ENCODE measurements at regions not wholly inside any gene's neighbourhood (a gene's known extent, or its start where the extent isn't known, plus 50 kb on each side); places are given as distances from the start of the nearest gene placed in this dataset.

DNA sequence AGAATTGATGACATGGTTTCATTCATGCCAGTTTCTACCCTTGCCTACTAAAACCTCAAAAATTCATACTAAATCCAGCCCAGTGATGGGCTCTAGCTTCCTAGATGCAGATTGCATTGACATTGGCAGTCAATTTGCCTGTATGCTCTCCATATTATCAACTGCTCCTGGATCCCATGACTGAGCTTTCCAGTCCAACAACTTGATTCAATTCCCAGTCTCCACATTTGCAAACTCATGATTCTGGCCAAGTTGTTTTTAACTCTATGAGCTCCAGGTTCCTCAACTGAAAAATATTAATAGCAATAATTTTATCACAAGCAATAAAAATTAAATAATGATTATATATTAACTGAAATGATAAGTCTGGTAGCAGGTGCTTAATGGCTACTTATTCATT lies 51.0 kb upstream of the DSC1 start:
- DNase-seq (ENCODE audit: low read depth in 4 of 4, low spot score in 3 of 4) = no peak

DNA sequence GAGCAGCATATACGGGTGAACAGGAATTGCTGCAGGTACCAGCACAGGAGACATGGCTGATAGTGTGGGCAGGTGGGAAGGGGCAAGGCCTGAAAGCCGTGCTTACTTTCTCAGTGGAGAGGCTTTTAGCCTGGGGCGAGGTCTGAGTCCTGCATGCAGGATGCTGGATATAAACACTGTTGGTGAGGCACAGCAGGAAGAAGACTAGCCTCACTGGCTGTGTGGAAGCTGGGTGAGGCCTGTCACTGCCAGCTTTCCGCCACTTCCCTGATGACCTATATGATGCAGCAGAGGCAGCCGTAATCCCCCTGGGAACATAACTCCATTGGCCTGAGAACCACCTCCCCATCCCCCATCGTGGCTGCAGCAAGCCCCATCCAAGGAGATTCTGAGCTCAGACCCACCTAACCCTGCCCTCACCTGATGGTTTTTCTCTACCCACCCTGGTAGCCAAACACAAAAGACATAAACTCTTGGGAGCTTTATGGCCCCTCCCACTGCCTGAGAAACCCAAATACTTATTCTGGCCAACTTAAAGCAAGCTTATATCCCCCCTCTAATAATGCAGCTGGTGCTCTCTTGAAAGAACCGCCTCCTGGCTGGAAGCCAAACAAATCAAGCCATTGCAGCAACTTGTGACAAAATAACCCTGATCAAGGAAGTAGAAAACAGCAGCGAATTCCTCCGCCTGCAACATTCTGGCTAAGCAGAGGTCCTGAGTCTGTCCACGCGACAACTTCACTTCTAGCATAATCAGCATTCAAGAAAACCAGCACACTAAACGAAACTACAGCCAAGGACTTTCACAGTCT lies 54.6 kb upstream of the DSC1 start:
- no peak for DNase-seq (ENCODE audit: low read depth in 4 of 4, low spot score in 3 of 4)

DNA sequence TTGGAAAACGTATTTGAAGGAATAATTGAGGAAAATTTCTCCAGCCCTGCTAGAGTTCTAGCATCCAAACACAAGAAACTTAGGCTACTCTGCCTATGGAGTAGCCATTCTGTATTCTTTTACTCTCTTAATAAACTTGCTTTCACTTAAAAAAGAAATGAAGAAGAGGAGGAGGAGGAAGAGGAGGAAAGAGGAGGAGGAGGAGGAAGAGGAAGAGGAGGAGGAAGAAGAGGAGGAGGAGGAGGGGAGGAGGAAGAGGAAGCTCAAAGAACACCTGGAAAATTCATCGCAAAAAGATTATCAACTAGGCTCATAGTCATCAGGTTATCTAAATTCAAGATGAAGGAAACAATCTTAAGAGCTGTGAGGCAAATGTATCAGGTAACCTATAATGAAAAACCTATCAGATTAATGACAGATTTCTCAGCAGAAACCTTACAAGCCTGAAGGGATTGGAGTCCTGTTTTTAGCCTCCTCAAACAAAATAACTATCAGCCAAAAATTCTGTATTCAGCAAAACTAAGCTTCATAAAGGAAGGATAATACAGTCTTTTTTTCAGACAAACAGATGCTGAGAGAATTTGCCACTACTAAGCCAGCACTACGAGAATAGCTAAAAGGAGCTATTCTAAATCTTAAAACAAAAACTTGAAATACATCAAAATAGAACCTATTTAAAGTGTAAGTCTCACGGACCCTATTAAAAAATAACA lies 56.2 kb upstream of the DSC1 start:
- DNase-seq (ENCODE audit: low read depth in 4 of 4, low spot score in 3 of 4) = no peak

DNA sequence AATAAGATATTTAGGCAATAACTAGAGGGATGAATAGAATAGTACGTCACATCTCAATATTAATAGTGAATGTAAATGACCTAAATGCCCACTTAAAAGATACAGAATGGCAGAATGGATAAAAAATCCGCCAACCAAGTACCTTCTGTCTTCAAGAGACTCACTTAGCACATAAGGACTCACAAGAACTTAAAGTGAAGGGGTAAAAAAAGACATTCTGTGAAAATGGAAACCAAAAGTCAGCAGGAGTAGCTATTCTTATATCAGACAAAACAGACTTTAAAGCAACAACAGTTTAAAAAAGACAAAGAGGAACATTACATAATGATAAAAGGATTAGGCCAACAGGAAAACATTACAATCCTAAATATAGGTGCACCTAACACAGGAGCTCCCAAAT lies 56.7 kb upstream of the DSC1 start:
- DNase-seq (ENCODE audit: low read depth in 4 of 4, low spot score in 3 of 4) = no peak

DNA sequence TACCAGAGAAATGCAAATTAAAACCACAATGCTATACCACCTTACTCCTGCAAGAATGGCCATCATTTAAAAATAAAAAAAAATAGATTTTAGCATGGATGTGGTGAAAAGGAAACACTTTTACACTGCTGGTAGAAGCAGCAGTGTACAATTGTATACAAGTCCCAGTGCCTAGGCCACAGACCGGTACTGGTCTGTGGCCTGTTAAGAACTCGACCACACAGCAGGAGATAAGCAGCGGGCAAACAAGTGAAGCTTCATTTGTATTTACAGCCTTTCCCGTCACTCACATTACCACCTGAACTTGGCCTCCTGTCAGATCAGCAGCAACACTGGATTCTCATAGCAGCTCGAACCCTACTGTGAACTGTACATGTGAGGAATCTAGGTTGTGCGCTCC lies 60.7 kb upstream of the DSC1 start:
- DNase-seq (ENCODE audit: low read depth in 4 of 4, low spot score in 3 of 4) = no peak

DNA sequence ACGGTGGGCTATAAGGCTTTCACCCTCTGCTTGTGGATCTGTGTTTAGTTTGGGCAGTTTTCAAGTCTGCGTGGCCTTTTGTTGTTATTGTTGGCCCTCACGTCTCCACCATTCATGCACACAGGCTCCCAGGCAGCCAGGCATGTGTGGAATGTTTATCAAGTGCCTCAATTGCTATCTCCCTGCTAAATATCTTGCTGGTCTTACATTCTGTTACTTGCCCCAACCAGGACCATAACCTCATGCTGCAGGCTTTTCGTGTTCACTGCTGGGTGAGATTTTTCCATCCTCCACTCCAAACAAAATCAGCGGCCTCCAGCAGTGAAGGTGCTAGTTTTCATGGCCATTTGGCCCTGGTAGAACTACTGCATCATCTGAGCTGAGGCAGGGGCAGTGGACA lies 63.0 kb upstream of the DSC1 start:
- no peak for DNase-seq (ENCODE audit: low read depth in 4 of 4, low spot score in 3 of 4)

DNA sequence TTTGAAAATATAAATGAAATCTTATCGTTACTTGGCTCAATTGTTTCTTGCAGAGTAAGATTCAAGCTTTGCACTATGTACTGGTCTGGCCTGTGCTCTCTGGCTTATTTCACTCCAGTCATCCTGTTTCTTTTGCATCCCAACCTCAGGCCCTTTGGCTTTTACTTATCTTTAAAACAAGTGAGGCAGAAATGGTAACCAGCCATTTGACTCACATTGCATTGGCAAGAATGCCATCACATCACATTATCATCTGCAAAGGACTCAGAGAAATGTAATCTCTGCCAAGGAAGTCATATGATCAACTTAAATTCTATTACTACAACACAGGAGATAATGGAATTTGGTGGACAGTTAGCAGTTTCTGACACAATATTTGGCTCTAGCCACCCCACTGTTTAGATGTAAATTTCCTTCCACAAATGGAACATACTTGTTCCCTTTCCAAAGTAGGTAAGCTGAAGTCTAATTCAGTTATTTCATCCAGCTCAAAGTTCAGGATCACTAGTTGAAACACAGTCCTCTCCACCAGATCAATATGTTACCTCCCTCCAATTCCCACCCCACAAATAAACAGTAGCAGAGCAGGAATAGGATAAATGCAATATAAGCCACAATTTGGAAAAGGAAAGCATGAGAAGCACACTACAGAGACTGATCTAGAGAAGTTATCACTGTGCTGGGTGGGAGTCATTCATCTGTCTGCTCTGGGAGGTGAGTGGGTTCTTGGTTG lies 65.0 kb upstream of the DSC1 start:
- no peak for DNase-seq (ENCODE audit: low read depth in 4 of 4, low spot score in 3 of 4)

DNA sequence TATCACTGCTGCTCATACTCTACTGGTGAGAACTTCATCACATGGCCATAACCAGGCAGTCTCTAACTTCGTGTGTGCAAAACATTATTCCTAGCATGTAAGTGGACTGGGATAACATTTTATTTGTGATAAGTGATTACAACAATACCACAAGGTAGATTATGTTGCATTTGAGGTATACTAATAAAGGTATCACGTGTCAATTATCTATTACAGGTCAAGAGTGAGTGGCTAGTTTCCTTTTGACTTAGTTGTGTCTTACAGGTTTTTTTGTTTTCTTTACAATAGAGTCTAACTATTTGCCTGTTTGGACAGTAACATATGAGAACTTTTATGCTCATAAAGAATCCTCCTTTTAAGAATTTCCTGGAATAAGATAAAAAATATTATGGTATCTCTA lies 67.2 kb upstream of the DSC1 start:
- DNase-seq (ENCODE audit: low read depth in 4 of 4, low spot score in 3 of 4) = no peak

DNA sequence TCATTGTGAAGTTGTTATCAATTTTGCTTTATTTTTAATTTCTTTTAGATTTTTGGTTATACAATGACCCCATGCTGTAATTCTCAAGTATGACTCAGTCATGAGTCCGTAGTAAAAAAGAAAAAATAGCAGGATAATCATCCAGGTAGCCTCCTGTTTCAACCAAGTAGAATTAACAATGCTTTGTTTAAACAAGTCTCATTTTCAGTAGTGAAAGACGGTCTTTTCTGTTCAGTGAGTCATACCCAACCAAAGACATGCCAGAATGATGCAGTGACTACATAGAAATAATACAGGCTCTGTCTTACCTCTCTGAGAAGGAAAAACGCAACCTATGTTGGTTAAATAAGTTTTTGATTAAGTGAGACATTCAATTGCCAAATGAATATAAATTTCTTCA lies 67.8 kb upstream of the DSC1 start:
- no peak for DNase-seq (ENCODE audit: low read depth in 4 of 4, low spot score in 3 of 4)

DNA sequence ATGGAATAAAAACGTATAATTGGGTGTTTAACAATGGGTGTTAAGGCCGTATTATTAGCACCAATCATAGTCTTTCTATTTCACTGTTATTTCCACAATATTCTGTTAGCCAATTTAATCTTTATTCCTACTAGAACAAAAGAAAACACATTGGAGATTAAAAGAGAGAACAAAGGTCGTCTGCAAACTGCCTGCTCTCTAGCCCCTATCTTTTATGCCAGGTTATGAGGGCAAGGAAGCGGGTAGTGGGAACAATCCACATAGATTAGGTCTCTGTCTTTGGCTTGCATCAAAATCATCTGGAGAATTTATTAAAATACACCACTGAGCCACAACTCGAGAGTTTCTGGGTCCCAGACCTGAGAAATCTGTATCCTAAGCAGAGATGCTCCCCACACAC lies 69.4 kb upstream of the DSC1 start:
- DNase-seq (ENCODE audit: low read depth in 4 of 4, low spot score in 3 of 4) = no peak

DNA sequence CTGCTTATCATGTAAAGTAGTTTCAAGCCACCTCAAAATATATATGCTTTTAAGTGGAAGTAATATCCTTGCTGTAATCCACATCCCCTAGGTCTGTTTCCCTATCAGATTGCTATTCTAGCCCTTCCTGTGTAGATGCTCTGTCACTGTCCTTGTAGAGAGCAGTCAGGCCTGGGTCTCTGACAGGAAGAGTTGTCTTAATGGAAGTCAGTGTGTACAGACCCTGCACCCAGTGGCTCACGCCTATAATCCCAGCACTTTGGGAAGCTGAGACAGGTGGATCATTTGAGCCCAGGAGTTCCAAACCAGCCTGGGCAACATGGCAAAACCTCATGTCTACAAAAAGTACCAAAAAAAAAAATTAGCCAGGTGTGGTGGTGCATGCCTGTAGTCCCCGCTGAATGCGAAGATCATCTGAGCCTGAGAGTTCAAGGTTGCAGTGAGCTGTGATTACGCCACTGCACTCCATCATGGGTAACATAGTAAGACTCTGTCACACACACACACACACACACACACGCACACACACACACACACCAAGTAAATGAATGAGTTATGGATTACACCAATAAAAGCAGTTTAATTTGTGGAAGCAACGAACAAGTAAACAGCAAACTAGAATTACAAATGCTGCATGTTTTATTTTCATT lies 70.2 kb upstream of the DSC1 start:
- DNase-seq (ENCODE audit: low read depth in 4 of 4, low spot score in 3 of 4) = no peak

DNA sequence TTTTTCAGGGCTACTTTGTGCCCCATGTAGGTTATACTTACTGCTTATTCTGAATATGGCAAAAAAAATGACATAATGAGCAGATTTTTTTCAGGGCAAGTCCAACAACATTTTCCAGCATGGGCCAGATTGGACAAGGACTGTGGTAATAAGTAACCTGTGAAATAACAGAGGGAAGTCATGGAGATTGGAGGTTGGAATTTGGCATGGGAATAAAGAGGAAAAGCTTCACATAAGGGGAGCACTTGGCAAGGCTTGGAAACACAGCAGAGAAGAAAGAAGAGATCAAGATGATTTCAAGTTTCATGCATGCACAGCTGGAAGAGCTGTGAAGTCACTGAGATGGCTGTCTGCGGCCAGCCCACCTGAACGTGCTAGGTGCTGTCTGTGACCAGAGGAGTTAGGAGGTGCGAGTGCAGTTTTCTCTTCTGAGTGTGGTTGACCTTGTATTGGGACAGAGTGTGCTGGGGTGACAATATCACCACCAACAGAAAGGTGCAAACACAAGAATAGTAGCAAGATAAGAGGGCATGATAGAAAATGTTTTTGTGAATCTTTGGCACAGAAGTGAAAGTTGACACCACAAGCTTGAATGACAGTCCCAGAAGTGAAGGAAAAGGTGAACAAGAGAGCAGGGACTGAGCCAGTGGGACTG lies 71.1 kb upstream of the DSC1 start:
- no peak for DNase-seq (ENCODE audit: low read depth in 4 of 4, low spot score in 3 of 4)

DNA sequence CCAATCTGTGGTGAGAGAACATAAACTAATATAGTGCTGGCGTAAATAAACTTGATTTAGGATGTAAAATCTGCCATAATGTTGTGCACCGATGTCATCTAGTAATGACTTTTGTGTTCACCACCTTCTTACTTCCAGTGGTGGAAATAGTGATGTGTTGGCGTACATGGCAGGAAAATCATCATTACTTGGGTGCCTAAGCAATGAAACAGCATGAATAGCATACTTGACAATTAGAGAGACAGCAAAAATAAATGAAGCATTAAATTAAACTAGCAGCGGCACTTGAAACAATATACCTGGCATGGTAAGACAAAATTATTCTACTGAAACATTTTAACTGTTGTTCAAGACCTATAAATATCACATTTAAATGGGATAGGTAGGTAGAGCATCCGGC lies 73.2 kb upstream of the DSC1 start:
- DNase-seq (ENCODE audit: low read depth in 4 of 4, low spot score in 3 of 4) = no peak

DNA sequence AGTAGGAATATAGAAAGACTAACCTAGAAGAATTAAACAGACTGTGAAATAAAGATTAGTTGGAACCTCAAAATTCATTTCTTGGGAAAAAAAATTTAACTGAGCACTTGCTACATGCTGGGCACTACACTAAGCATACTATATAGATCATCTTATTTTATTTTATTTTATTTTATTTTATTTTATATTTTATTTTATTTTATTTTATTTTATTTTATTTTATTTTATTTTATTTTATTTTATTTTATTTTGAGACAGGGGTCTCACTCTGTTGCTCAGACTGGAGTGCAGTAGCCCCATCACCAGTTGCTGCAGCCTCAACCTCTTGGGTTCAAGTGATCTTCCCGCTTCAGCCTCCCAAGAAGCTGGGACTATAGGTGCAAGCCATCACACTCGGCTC lies 74.5 kb upstream of the DSC1 start:
- no peak for DNase-seq (ENCODE audit: low read depth in 4 of 4, low spot score in 3 of 4)

DNA sequence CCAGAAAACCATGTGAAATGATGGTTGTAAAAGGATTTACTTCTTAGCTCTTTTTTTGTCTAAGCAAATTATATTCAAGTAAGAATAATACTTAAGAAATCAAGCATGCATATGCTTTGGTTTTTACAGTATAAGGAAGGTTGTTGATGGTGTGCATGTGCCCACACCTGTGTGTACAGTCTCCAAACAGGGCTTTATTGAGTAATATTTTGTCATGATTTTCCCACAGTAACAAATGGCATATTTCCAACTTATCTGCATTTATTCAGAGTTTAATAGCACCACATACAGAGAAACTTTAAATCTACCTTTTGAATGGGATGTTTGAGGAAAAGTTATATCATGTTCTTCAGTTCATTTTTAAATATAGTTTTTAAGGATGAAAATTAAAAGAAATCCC lies 76.5 kb upstream of the DSG1 start:
- no peak for DNase-seq (ENCODE audit: low read depth in 4 of 4, low spot score in 3 of 4)

DNA sequence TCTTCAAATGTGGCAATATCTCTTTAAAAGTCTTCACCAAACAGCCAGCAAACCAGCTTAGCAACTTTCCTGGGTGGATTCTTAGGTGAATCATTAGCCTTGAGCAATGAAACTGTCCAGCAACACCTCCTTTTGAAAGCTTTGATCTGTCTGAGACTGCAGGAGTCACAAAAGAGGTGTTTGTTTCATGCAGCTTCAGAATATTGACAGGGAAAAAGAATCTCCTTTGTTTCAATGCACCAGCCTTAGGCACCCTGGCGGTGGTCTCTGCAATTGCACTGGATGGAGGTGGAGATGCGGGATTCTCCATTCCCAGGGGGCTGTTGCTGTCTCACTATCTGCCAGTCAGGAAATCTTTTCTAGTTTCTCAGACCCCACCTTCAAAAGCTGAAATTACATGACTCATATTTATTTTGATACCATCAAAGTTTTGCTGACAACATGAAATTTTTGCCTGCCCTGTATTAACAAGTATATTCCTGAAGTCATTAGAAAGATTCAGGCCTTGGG lies 76.0 kb upstream of the DSG1 start:
- peak in 1 of 4 donors; percentile 55 for DNase-seq (ENCODE audit: low read depth in 4 of 4, low spot score in 3 of 4)

DNA sequence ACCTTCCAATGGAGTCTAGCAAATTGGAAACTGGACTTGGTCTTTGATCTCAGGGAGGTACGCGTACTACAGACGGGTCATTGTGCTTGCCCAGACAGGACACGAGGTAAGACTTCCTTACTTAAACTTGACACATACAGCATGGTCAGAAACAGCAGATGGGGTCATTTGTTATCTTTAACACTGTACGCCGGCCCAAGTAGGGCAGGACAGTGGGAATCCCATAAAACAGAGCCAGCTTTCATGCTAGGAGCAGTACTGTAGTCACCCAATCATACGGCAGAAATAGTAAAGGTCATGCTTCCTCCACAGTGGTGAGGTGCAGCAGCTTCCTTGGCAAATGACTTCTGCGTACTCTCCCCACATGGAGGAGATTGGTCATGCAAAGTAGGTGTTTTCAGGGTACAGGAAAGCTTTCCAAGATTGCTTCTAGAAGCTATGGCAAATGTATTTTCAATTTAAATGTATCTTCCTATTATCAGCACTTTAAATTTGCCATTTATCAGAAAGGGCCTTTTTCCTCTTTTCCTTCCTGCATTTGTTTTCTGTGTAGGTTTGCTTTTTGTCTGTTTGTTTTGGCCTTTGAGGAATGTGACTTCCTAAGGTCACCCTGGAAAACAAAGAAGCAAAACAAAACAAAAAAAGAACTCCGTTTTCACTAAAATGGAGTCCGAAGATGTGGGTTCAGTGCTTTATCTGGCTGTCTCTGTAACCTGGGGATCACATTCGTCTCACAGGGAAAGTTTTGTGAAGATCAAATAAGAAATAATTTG lies 74.0 kb upstream of the DSG1 start:
- DNase-seq (ENCODE audit: low read depth in 4 of 4, low spot score in 3 of 4) = no peak

DNA sequence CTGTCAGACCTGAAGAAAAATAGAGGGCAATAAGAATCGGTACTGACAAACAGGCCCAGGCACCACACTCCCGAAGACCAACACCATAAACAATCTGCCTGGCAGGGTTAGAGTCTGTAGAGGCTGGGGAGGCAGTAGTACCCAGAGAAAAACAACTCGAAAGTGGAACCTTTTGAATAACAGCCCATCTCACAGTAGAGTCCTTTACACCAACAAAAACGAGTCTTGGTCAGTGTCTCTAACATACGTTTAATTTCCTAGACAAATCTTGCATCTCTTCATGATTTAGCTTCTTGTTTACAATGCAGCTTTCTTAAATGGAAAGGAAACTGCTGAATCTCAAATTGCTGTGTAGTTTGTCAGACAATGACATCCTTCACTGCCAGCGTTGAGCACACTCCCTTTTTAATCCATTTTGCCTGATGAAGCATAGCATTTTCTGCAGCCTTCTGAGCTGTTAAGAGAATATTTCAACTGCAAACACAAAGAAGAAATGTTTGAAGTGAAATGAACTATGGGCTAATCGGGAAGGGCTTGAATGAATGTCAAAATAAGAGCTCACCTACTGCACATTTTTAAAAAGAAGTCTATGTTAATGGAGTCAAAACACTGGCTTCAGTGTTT lies 73.1 kb upstream of the DSG1 start:
- peak in 2 of 4 donors; percentile 29 to 56 for DNase-seq (ENCODE audit: low read depth in 4 of 4, low spot score in 3 of 4)

DNA sequence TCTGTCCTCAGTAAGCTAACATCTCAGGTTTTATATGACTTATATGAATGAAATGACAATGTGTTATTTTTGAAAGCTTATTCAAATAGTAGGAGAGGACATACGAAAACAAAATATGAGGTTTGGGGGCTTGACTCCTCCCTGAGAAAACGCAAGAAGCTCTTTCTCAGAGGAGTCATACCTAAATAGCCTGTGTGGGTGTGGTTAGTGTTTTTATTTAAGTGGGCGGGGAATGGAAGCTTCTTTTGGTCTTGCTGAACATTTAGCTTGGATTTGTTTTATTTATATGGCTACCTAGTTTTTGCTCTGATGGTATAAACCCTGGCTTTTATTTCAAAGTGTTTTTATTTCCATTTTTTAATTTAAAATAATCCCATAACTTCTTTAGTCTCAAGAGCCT lies 72.1 kb upstream of the DSG1 start:
- no peak for DNase-seq (ENCODE audit: low read depth in 4 of 4, low spot score in 3 of 4)
